HepG2 (cell line): ENCODE measurements at regions not wholly inside any gene's neighbourhood (a gene's known extent, or its start where the extent isn't known, plus 50 kb on each side); places are given as distances from the start of the nearest gene placed in this dataset.

Experiments used
- ATAC-seq: fragments of 200-7000 bp; cut with Tn5 transposase; 3 replicates; pipeline ENCODE4 v1.9.1; 2020; ENCODE audit warnings: mild to moderate bottlenecking, moderate library complexity
- BruUV-seq: library from RNA; stranded (reverse); fragments of 400-500 nt; replicated peaks from 2 replicates; lab custom pipeline; 2021; lab: Mats Ljungman, UMichigan
- CTCF ChIA-PET: fragments of 300-600 bp; formaldehyde crosslinking; extraction: SDS; loops from one replicate; lab custom pipeline; 2021; ENCODE audit warnings: low total read pairs, inconsistent platforms, low intra/inter-chr PET ratio; lab: Yijun Ruan, JAX
- POLR2A ChIA-PET: fragments of 350-600 bp; sonication (Branson Sonifier 250); formaldehyde crosslinking; loops from one replicate; lab custom pipeline; 2020; ENCODE audit warnings: antibody characterized with exemption, inconsistent platforms; lab: Yijun Ruan, JAX
- DNase-seq: peaks from one replicate; pipeline ENCODE4 v3.0.0-alpha.2; 2015; ENCODE audit warnings: low spot score
- FAIRE-seq: peaks from 3 replicates; lab custom pipeline; 2011; peaks lifted over from hg19 to GRCh38; lab: Jason Lieb, UNC
- H2AFZ ChIP-seq: one replicate; pipeline ENCODE4 v1.6.1; 2011; ENCODE audit warnings: low read length, inconsistent platforms
- H3K27ac ChIP-seq: fragments of 300-600 bp; 3 replicates; pipeline ENCODE4 v1.8.0; 2011; ENCODE audit warnings: mixed run types, mild to moderate bottlenecking, mixed read lengths, low read length, inconsistent platforms; ENCODE audit not compliant: insufficient read depth; ENCODE audit errors: extremely low read length
- H3K27me3 ChIP-seq, 2 experiments: fragments of 200-600 bp in 1 of 2; 2 replicates in 1 of 2; 3 replicates in 1 of 2; pipeline versions ENCODE4 v1.6.0 to v1.8.0; 2011; ENCODE audit warnings: low read length in 2 of 2, mild to moderate bottlenecking in 2 of 2, moderate library complexity in 2 of 2, inconsistent platforms in 1 of 2; ENCODE audit not compliant: insufficient read depth in 2 of 2, control insufficient read depth in 1 of 2
- H3K36me3 ChIP-seq, 2 experiments: fragments of 200-600 bp in 1 of 2; replicated peaks in 1 of 2; 2 replicates in 1 of 2; 3 replicates in 1 of 2; pipeline versions ENCODE4 v1.5.1 to v1.8.0; 2011; ENCODE audit warnings: low read length in 2 of 2, inconsistent platforms in 1 of 2; ENCODE audit not compliant: insufficient read depth in 2 of 2, control insufficient read depth in 1 of 2
- H3K4me1 ChIP-seq: 2 replicates; pipeline ENCODE4 v1.5.1; 2012; ENCODE audit warnings: low read length, inconsistent platforms; ENCODE audit not compliant: insufficient read depth
- H3K4me2 ChIP-seq: 2 replicates; pipeline ENCODE4 v1.6.0; 2011; ENCODE audit warnings: low read depth, low read length, inconsistent platforms
- H3K4me3 ChIP-seq, 3 experiments: fragments of 200-600 bp in 1 of 3; sonication (generic), shearing (Covaris generic) in 1 of 3; replicated peaks in 1 of 3; 2 replicates each; pipeline ENCODE4 v1.5.1; 2011 to 2016; ENCODE audit warnings: low read length in 3 of 3, inconsistent platforms in 2 of 3, low read depth in 2 of 3, mild to moderate bottlenecking in 2 of 3, control low read depth in 1 of 3, mixed read lengths in 1 of 3; ENCODE audit not compliant: insufficient read depth in 1 of 3
- H3K79me2 ChIP-seq: one replicate; pipeline ENCODE4 v1.6.1; 2011; ENCODE audit warnings: low read length, inconsistent platforms; ENCODE audit not compliant: insufficient read depth
- H3K9ac ChIP-seq: 2 replicates; pipeline ENCODE4 v1.6.0; 2011; ENCODE audit warnings: mild to moderate bottlenecking, low read depth, low read length, inconsistent platforms; ENCODE audit not compliant: insufficient read depth
- H3K9me3 ChIP-seq: 2 replicates; pipeline ENCODE4 v1.5.1; 2012; ENCODE audit warnings: mild to moderate bottlenecking, low read length
- H4K20me1 ChIP-seq: 2 replicates; pipeline ENCODE4 v1.6.0; 2011; ENCODE audit warnings: inconsistent platforms, mild to moderate bottlenecking, low read length, moderate library complexity; ENCODE audit not compliant: insufficient read depth
- CENPT ChIP-seq: sonication (generic); formaldehyde crosslinking; IDR thresholded peaks from 2 replicates; pipeline ENCODE4 v1.8.0; 2022; ENCODE audit warnings: low read depth, mild to moderate bottlenecking, moderate library complexity, missing genetic modification reagents
- E2F1 ChIP-seq: sonication (generic); formaldehyde crosslinking; IDR thresholded peaks from 2 replicates; pipeline ENCODE4 v1.5.0; 2020; ENCODE audit warnings: missing genetic modification reagents
- FOSL1 ChIP-seq: sonication (generic); formaldehyde crosslinking; IDR thresholded peaks from 2 replicates; pipeline ENCODE4 v1.9.0; 2021; ENCODE audit warnings: missing genetic modification reagents, borderline replicate concordance
- JUND ChIP-seq: sonication (generic); formaldehyde crosslinking; IDR thresholded peaks from 2 replicates; pipeline ENCODE4 v1.8.0; 2022; ENCODE audit warnings: mild to moderate bottlenecking, missing genetic modification reagents
- NCOR1 ChIP-seq: fragments of 200-600 bp; sonication (generic); IDR thresholded peaks from 2 replicates; pipeline ENCODE4 v1.7.0; 2017; ENCODE audit warnings: antibody characterized with exemption, low read length, borderline replicate concordance
- PRMT3 ChIP-seq: sonication (generic); formaldehyde crosslinking; IDR thresholded peaks from 2 replicates; pipeline ENCODE4 v1.8.1; 2022; ENCODE audit warnings: low read depth, mild to moderate bottlenecking, moderate library complexity, missing genetic modification reagents, borderline replicate concordance
- ZNF207 ChIP-seq: fragments of 450-650 bp; IDR thresholded peaks from 2 replicates; pipeline ENCODE4 v1.6.1; 2016; ENCODE audit warnings: antibody characterized with exemption, borderline replicate concordance
- ZNF441 ChIP-seq: sonication (generic); formaldehyde crosslinking; IDR thresholded peaks from 2 replicates; pipeline ENCODE4 v1.7.0; 2021; ENCODE audit warnings: missing genetic modification reagents, borderline replicate concordance
- ZNF569 ChIP-seq: sonication (generic); formaldehyde crosslinking; IDR thresholded peaks from 2 replicates; pipeline ENCODE4 v1.5.0; 2020; ENCODE audit warnings: mild to moderate bottlenecking, missing genetic modification reagents, moderate library complexity, borderline replicate concordance
- ZNF878 ChIP-seq: sonication (generic); formaldehyde crosslinking; IDR thresholded peaks from 2 replicates; pipeline ENCODE4 v1.8.1; 2023; ENCODE audit warnings: mild to moderate bottlenecking, missing genetic modification reagents, moderate library complexity
- WGBS: methylation state at CpG from one replicate; pipeline ENCODE4 v1.1.6; 2017; ENCODE audit warnings: low lambda C conversion rate; 5-methylcytosine and 5-hydroxymethylcytosine counted together
- in situ Hi-C: cut with HindIII; loops from 2 replicates; pipeline ENCODE4 v1.10.0; 2017; ENCODE audit warnings: low pct_unique_long_range_greater_than_20kb; ENCODE audit not compliant: extremely low pct_ligation_motif_present
- intact Hi-C: fragments of 100-400 bp; cut with micrococcal nuclease; formaldehyde crosslinking; loops from one replicate; pipeline ENCODE4 v1.10.0; 2022; ENCODE audit not compliant: unreplicated experiment
- TF ChIP-seq, protein P1 (sequence below): sonication (generic); formaldehyde crosslinking; IDR thresholded peaks from 2 replicates; pipeline ENCODE4 v1.5.1; 2020; ENCODE audit warnings: mild to moderate bottlenecking, moderate library complexity, missing genetic modification reagents

DNA sequence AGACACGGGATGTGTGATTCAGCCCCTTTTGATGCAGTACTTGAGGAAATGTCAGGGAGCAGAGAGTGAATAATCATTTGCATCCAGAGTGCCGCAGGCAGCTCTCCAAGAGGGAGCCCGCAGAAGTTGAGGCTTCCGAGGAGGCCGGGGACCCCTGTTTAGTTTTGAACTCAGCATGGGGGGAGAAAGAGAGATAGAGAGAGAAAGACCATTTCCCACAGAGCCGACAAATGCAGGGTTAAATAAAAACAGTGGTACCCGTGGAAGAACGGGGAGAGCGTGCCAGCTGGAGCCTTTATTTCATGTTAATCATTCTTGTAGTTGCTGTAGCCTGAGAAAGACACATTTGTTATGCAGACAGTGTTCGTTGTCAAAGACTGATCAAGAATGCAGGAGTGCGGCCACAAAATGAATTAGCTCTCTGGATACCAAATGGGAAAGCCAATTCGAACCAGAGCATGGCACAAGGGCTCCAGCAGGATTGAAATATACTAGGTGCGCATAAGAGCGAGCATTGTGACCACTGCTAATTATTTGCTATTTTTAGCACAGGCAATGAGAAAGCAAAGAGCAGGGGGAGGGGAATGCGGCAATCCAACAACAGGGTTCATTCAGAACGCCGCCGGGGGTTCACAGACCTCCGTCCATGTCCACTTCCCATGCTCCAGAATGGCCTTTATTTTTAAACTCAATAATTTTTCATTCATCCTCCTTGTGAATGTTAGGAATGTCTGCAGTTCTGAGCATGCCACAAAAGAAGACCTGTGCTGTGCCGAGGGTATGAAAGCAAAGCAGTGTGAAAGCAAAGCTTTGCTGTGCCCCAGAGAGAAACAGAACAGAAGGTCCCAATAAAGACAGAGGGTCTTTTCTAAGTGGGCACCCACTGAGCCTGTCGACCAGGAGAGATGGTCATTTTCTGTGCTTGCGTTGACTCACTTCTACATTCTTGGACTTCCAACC, 243.9 kb upstream of the VCX3A start (continued):
- TF ChIP-seq FOSL1 (CRISPR knock-in tag) (no peak), PRMT3 (no peak), ZNF207 (no peak)

DNA sequence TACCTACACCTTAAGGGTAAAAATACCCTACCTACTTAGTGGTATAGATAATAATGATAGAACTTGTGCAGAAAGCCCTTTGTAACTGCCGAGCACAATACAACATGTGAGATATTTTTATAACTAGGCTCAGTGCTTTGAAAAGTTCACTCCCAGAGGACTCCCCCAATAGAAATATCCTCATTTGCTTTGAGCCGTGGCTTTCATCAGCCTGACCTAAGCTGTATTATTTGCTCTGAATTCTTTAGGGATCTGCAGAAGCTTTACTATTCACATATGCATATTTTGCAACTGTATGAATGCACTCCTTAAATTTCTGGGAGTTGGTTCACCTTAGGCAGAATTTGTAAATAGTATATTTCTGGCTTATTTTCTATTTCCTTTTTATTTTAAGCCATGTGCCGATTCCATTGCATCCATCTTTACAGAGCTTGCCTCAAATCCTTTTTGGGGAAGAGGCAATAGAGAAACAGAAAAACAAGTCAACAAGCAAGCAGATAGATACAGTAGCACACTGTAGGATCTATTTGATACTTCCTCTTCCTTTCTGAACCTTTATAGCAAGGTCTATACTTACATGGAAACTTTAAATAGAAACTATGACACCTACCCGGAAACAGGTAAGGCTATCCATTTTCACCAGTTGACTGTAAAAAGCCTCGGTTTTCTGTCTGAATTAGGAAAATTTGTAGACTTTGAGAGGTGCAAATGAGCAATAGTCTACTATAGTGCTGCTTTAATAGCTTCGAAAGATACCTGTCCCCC, 242.5 kb upstream of the VCX3A start:
- Histone ChIP-seq H4K20me1 (no peaks in the 10 kb centered on the region), H2AFZ (no peak overlapping the region), H3K4me3 (no peak overlapping the region), H3K9ac (no peak overlapping the region), H3K79me2 (no peaks in the 10 kb centered on the region), H3K27me3 (no peaks in the 10 kb centered on the region), H3K4me2 (no peak overlapping the region), H3K9me3 (no peaks in the 10 kb centered on the region), H3K4me1 (no peaks in the 10 kb centered on the region), H3K27ac (no peak overlapping the region), H3K36me3 (no peaks in the 10 kb centered on the region)
- no TSS peak for BruUV-seq
- ChIA-PET CTCF (no interaction called here), POLR2A (no interaction called here)
- in situ Hi-C loops = no loop called here
- intact Hi-C loops = no loop called here
- TF ChIP-seq CENPT (CRISPR knock-in tag) (no peak), JUND (CRISPR knock-in tag) (no peak), ZNF441 (no peak), NCOR1 (no peak), ZNF569 (CRISPR knock-in tag) (no peak), ZNF878 (CRISPR knock-in tag) (no peak), E2F1 (CRISPR knock-in tag) (no peak)
- TF ChIP-seq, protein P1, sequence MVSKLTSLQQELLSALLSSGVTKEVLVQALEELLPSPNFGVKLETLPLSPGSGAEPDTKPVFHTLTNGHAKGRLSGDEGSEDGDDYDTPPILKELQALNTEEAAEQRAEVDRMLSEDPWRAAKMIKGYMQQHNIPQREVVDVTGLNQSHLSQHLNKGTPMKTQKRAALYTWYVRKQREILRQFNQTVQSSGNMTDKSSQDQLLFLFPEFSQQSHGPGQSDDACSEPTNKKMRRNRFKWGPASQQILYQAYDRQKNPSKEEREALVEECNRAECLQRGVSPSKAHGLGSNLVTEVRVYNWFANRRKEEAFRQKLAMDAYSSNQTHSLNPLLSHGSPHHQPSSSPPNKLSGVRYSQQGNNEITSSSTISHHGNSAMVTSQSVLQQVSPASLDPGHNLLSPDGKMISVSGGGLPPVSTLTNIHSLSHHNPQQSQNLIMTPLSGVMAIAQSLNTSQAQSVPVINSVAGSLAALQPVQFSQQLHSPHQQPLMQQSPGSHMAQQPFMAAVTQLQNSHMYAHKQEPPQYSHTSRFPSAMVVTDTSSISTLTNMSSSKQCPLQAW = no peak
- DNase-seq = no peak
- FAIRE-seq = no peak
- WGBS = 50% methylated on average over 6 of the region's 6 CpGs
- no peak for ATAC-seq
